Endothelial cell of umbilical vein (primary cell): ENCODE measurements at regions not wholly inside any gene's neighbourhood (a gene's known extent, or its start where the extent isn't known, plus 50 kb on each side); places are given as distances from the start of the nearest gene placed in this dataset.

Experiments
- BruUV-seq: library from RNA; stranded (reverse); fragments of 400-500 nt; replicated peaks from 2 replicates; lab custom pipeline; 2021; lab: Mats Ljungman, UMichigan
- CTCF ChIA-PET: fragments of 300-600, 350-600 bp; sonication (Branson Sonifier 250); formaldehyde crosslinking; loops from one replicate; lab custom pipeline; 2021; ENCODE audit warnings: antibody characterized with exemption, inconsistent platforms; lab: Charles Lee
- POLR2A ChIA-PET: fragments of 300-600, 350-600 bp; sonication (Branson Sonifier 250); formaldehyde crosslinking; loops from one replicate; lab custom pipeline; 2021; ENCODE audit warnings: antibody characterized with exemption, inconsistent platforms; lab: Charles Lee
- DNase-seq: peaks from one replicate; pipeline ENCODE4 v3.0.0-alpha.2; 2011; ENCODE audit warnings: low read depth, low spot score
- FAIRE-seq: peaks from 2 replicates; lab custom pipeline; 2011; peaks lifted over from hg19 to GRCh38; lab: Jason Lieb, UNC
- H2AFZ ChIP-seq: 2 replicates; pipeline ENCODE4 v1.6.0; 2012; ENCODE audit warnings: low read depth, low read length, control low read depth, inconsistent platforms
- H3K27ac ChIP-seq: 2 replicates; pipeline ENCODE4 v1.5.1; 2011; ENCODE audit warnings: low read depth, mild to moderate bottlenecking, control low read depth, low read length, moderate library complexity; ENCODE audit not compliant: insufficient read depth
- H3K27me3 ChIP-seq, 2 experiments: 2 replicates each; pipeline versions ENCODE4 v1.6.0 to v1.6.1; 2011; ENCODE audit warnings: low read length in 2 of 2, mixed read lengths in 1 of 2; ENCODE audit not compliant: control insufficient read depth in 2 of 2, insufficient read depth in 2 of 2
- H3K36me3 ChIP-seq, 2 experiments: 2 replicates in 1 of 2; 3 replicates in 1 of 2; pipeline ENCODE4 v1.5.1; 2011; ENCODE audit warnings: low read length in 2 of 2, mild to moderate bottlenecking in 1 of 2, moderate library complexity in 1 of 2; ENCODE audit not compliant: control insufficient read depth in 2 of 2, insufficient read depth in 2 of 2; ENCODE audit errors: extremely low read depth in 1 of 2
- H3K4me1 ChIP-seq: 3 replicates; pipeline ENCODE4 v1.5.1; 2011; ENCODE audit warnings: mild to moderate bottlenecking, low read length; ENCODE audit not compliant: control insufficient read depth, insufficient read depth; ENCODE audit errors: extremely low read depth
- H3K4me2 ChIP-seq: 2 replicates; pipeline ENCODE4 v1.6.1; 2011; ENCODE audit warnings: low read length, control low read depth, mixed read lengths; ENCODE audit not compliant: insufficient read depth
- H3K4me3 ChIP-seq, 3 experiments: fragments of 200-600 bp in 1 of 3; sonication (generic), shearing (Covaris generic) in 1 of 3; replicated peaks in 1 of 3; 2 replicates each; pipeline ENCODE4 v1.5.1; 2011 to 2016; ENCODE audit warnings: control low read depth in 3 of 3, low read length in 3 of 3, mild to moderate bottlenecking in 2 of 3, inconsistent platforms in 1 of 3, low read depth in 1 of 3, moderate library complexity in 1 of 3; ENCODE audit not compliant: insufficient read depth in 1 of 3
- H3K79me2 ChIP-seq: 2 replicates; pipeline ENCODE4 v1.6.0; 2012; ENCODE audit warnings: low read length, inconsistent platforms; ENCODE audit not compliant: control insufficient read depth, insufficient read depth
- H3K9ac ChIP-seq: replicated peaks from 2 replicates; pipeline ENCODE3; 2011; ENCODE audit warnings: low read length, control low read depth; ENCODE audit not compliant: insufficient read depth; ENCODE audit errors: extremely low read depth
- H3K9me1 ChIP-seq: replicated peaks from 3 replicates; pipeline ENCODE4 v1.6.0; 2011; ENCODE audit warnings: mild to moderate bottlenecking, low read length; ENCODE audit not compliant: control insufficient read depth, insufficient read depth; ENCODE audit errors: extremely low read depth
- H3K9me3 ChIP-seq: replicated peaks from 2 replicates; pipeline ENCODE4 v1.5.1; 2012; ENCODE audit warnings: low read length, inconsistent platforms; ENCODE audit not compliant: control insufficient read depth, insufficient read depth
- H4K20me1 ChIP-seq: replicated peaks from 2 replicates; pipeline ENCODE3; 2011; ENCODE audit warnings: mild to moderate bottlenecking, low read length; ENCODE audit not compliant: control insufficient read depth, insufficient read depth; ENCODE audit errors: extremely low read depth
- EZH2 ChIP-seq: IDR thresholded peaks from 2 replicates; pipeline ENCODE4 v1.6.1; 2012; ENCODE audit warnings: borderline replicate concordance, low read depth, mild to moderate bottlenecking, moderate library complexity, low read length, inconsistent platforms; ENCODE audit not compliant: severe bottlenecking
- FOS ChIP-seq: IDR thresholded peaks from 2 replicates; pipeline ENCODE4 v1.6.1; 2011; ENCODE audit warnings: mild to moderate bottlenecking, low read length, moderate library complexity, borderline replicate concordance; ENCODE audit not compliant: insufficient read depth
- GATA2 ChIP-seq: IDR thresholded peaks from 2 replicates; pipeline ENCODE4 v1.7.0; 2011; ENCODE audit warnings: low read depth, mild to moderate bottlenecking, moderate library complexity, mixed read lengths, low read length; ENCODE audit not compliant: insufficient read length, insufficient read depth
- JUN ChIP-seq: IDR thresholded peaks from 2 replicates; pipeline ENCODE4 v1.6.1; 2011; ENCODE audit warnings: borderline replicate concordance, low read depth; ENCODE audit not compliant: insufficient read length, insufficient read depth
- POLR2A ChIP-seq: IDR thresholded peaks from 2 replicates; pipeline ENCODE4 v1.6.1; 2012; ENCODE audit warnings: low read depth, mild to moderate bottlenecking, control low read depth, low read length
- dilution Hi-C: fragments of 300-500 bp; cut with MboI; formaldehyde crosslinking; loops from one replicate; pipeline ENCODE4 v1.15.0; 2019; ENCODE audit warnings: low sequenced_read_pairs; ENCODE audit not compliant: extremely low pct_ligation_motif_present
- intact Hi-C: fragments of 100-400 bp; cut with micrococcal nuclease; formaldehyde crosslinking; loops from one replicate; pipeline ENCODE4 v1.10.0; 2022
- TF ChIP-seq, protein P1 (sequence below), 2 donors: IDR thresholded peaks; 1 replicate in 1 of 2; 2 replicates in 1 of 2; pipeline ENCODE4 v1.5.1; 2011; ENCODE audit warnings: low read length in 2 of 2, mild to moderate bottlenecking in 2 of 2, moderate library complexity in 2 of 2, control low read depth in 1 of 2, inconsistent platforms in 1 of 2, low read depth in 1 of 2; ENCODE audit not compliant: insufficient read depth in 1 of 2; ENCODE audit errors: extremely low read depth in 1 of 2

GRCh38 chr3:128568602-128569490 is 75.8 kb upstream of the GATA2 start:
- Histone ChIP-seq H3K4me3 (no peak overlapping the region), H3K27ac (peak overlapping the region; percentile 59), H3K79me2 (no peaks in the 10 kb centered on the region), H3K9me1 (no peaks in the 10 kb centered on the region), H3K9ac (peak overlapping the region; percentile 1), H3K4me1 (peaks cover 20% of the 10 kb centered on the region), H3K4me2 (peak overlapping the region; percentile 11), H3K9me3 (no peaks in the 10 kb centered on the region), H4K20me1 (no peaks in the 10 kb centered on the region), H3K27me3 (peaks cover 13 to 33% of the 10 kb centered on the region in 2 experiments), H3K36me3 (no peaks in the 10 kb centered on the region), H2AFZ (peak overlapping the region; percentile 4)
- CTCF ChIA-PET = interaction anchor here (1.1 to 2.9 kb wide), 3 partner anchors 8 to 143 kb away, joined by 3 to 10 read pairs (median 9); no protein-coding TSS in a partner anchor
- DNase-seq = peak; percentile 55
- POLR2A ChIA-PET = no interaction called here
- dilution Hi-C loops (no loop called here), intact Hi-C loops (loop anchor here (1.0 kb wide), 1 partner anchor 14 kb away; no protein-coding TSS in a partner anchor)
- BruUV-seq = no TSS peak
- TF ChIP-seq JUN = peak; percentile 64
- no peak for TF ChIP-seq FOS
- TF ChIP-seq EZH2 = no peak
- TF ChIP-seq POLR2A = no peak
- peak; percentile 79 for FAIRE-seq

- Histone ChIP-seq H3K9me3 (no peaks in the 10 kb centered on the region), H3K4me2 (no peak overlapping the region), H3K79me2 (no peaks in the 10 kb centered on the region), H3K36me3 (no peaks in the 10 kb centered on the region), H2AFZ (no peak overlapping the region), H4K20me1 (no peaks in the 10 kb centered on the region), H3K9me1 (no peaks in the 10 kb centered on the region), H3K27me3 (peaks cover 23 to 39% of the 10 kb centered on the region in 2 experiments), H3K9ac (no peak overlapping the region), H3K4me1 (peaks cover 12% of the 10 kb centered on the region), H3K4me3 (no peak overlapping the region), H3K27ac (peak overlapping the region; percentile 59)
- ChIA-PET POLR2A (no interaction called here), CTCF (interaction anchor here (0.5 to 3.0 kb wide), 7 partner anchors 9 to 142 kb away, joined by 3 to 12 read pairs (median 7); no protein-coding TSS in a partner anchor)
- TF ChIP-seq, protein P1, sequence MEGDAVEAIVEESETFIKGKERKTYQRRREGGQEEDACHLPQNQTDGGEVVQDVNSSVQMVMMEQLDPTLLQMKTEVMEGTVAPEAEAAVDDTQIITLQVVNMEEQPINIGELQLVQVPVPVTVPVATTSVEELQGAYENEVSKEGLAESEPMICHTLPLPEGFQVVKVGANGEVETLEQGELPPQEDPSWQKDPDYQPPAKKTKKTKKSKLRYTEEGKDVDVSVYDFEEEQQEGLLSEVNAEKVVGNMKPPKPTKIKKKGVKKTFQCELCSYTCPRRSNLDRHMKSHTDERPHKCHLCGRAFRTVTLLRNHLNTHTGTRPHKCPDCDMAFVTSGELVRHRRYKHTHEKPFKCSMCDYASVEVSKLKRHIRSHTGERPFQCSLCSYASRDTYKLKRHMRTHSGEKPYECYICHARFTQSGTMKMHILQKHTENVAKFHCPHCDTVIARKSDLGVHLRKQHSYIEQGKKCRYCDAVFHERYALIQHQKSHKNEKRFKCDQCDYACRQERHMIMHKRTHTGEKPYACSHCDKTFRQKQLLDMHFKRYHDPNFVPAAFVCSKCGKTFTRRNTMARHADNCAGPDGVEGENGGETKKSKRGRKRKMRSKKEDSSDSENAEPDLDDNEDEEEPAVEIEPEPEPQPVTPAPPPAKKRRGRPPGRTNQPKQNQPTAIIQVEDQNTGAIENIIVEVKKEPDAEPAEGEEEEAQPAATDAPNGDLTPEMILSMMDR (IDR thresholded peaks at IDR 0.05; ENCODE audit: extremely low read depth in 1 of 2, insufficient read depth in 1 of 2, low read depth in 1 of 2, low read length in 2 of 2) = peak; percentile 13
- TF ChIP-seq FOS (no peak), GATA2 (no peak), EZH2 (no peak)
- FAIRE-seq (no peak), DNase-seq (no peak)
- intact Hi-C loops (loop anchor here (1.0 kb wide), 1 partner anchor 13 kb away; no protein-coding TSS in a partner anchor), dilution Hi-C loops (no loop called here)
- no TSS peak for BruUV-seq
Observed at GRCh38 chr3:128567705-128568356, 74.8 kb upstream of the GATA2 start.
